ENCODE measurements at regions not wholly inside any gene's neighbourhood (a gene's known extent, or its start where the extent isn't known, plus 50 kb on each side); places are given as distances from the start of the nearest gene placed in this dataset.

GRCh38 chr14:97620066-97620465, 822.9 kb downstream of the VRK1 start:
- TF ChIP-seq POLR2A (IDR thresholded peaks at IDR 0.05; ENCODE audit: extremely low read depth, insufficient read length) (no peak), MYC (IDR thresholded peaks at IDR 0.05; ENCODE audit: low read depth, low read length) (no peak), CTCF (IDR thresholded peaks at IDR 0.05; ENCODE audit: low read depth, low read length) (no peak), MAX (IDR thresholded peaks at IDR 0.05; ENCODE audit: low read depth, low read length) (no peak)
- no peak overlapping the region for H3K4me3 ChIP-seq (ENCODE audit: low read depth, low read length)
- no peak for DNase-seq (ENCODE audit: low read depth)

GRCh38 chr14:97624985-97625384, 827.8 kb downstream of the VRK1 start:
- no peak for DNase-seq (ENCODE audit: low read depth)
- TF ChIP-seq MAX (IDR thresholded peaks at IDR 0.05; ENCODE audit: low read depth, low read length) (no peak), MYC (IDR thresholded peaks at IDR 0.05; ENCODE audit: low read depth, low read length) (no peak)
- no peak overlapping the region for H3K4me3 ChIP-seq (ENCODE audit: low read depth, low read length)

- no peak overlapping the region for H3K4me3 ChIP-seq (ENCODE audit: low read depth, low read length)
- DNase-seq (ENCODE audit: low read depth): no peak
- TF ChIP-seq MYC (IDR thresholded peaks at IDR 0.05; ENCODE audit: low read depth, low read length) (no peak), MAX (IDR thresholded peaks at IDR 0.05; ENCODE audit: low read depth, low read length) (no peak), CTCF (IDR thresholded peaks at IDR 0.05; ENCODE audit: low read depth, low read length) (no peak), POLR2A (IDR thresholded peaks at IDR 0.05; ENCODE audit: extremely low read depth, insufficient read length) (no peak)
Measured at GRCh38 chr14:97625477-97625876, 828.3 kb downstream of the VRK1 start.

GRCh38 chr14:97626088-97626487, 828.9 kb downstream of the VRK1 start:
- DNase-seq (ENCODE audit: low read depth): no peak
- no peak overlapping the region for H3K4me3 ChIP-seq (ENCODE audit: low read depth, low read length)
- no peak for TF ChIP-seq CTCF (IDR thresholded peaks at IDR 0.05; ENCODE audit: low read depth, low read length)
- TF ChIP-seq MYC (IDR thresholded peaks at IDR 0.05; ENCODE audit: low read depth, low read length): no peak
- no peak for TF ChIP-seq POLR2A (IDR thresholded peaks at IDR 0.05; ENCODE audit: extremely low read depth, insufficient read length)

- no peak overlapping the region for H3K4me3 ChIP-seq (ENCODE audit: low read depth, low read length)
- no peak for DNase-seq (ENCODE audit: low read depth)
- TF ChIP-seq POLR2A (IDR thresholded peaks at IDR 0.05; ENCODE audit: extremely low read depth, insufficient read length) (no peak), CTCF (IDR thresholded peaks at IDR 0.05; ENCODE audit: low read depth, low read length) (no peak), MAX (IDR thresholded peaks at IDR 0.05; ENCODE audit: low read depth, low read length) (no peak), MYC (IDR thresholded peaks at IDR 0.05; ENCODE audit: low read depth, low read length) (no peak)
Measured at GRCh38 chr14:97630249-97630648, 833.1 kb downstream of the VRK1 start.

- no peak overlapping the region for H3K4me3 ChIP-seq (ENCODE audit: low read depth, low read length)
- no peak for DNase-seq (ENCODE audit: low read depth)
- TF ChIP-seq CTCF (IDR thresholded peaks at IDR 0.05; ENCODE audit: low read depth, low read length) (no peak), POLR2A (IDR thresholded peaks at IDR 0.05; ENCODE audit: extremely low read depth, insufficient read length) (no peak), MYC (IDR thresholded peaks at IDR 0.05; ENCODE audit: low read depth, low read length) (no peak), MAX (IDR thresholded peaks at IDR 0.05; ENCODE audit: low read depth, low read length) (no peak)
Measured at GRCh38 chr14:97633131-97633738, 836.1 kb downstream of the VRK1 start.

All from NB4 (cell line).